GM10266 (cell line): ENCODE measurements at regions not wholly inside any gene's neighbourhood (a gene's known extent, or its start where the extent isn't known, plus 50 kb on each side); places are given as distances from the start of the nearest gene placed in this dataset.

Experiments
- DNase-seq: peaks from one replicate; pipeline ENCODE4 v3.0.0; 2012; ENCODE audit errors: extremely low spot score
- TF ChIP-seq, protein P1 (sequence below): IDR thresholded peaks from 2 replicates; pipeline ENCODE4 v1.5.1; 2012; ENCODE audit warnings: mild to moderate bottlenecking, low read depth; ENCODE audit not compliant: control insufficient read depth, insufficient read depth; ENCODE audit errors: missing control alignments

DNA sequence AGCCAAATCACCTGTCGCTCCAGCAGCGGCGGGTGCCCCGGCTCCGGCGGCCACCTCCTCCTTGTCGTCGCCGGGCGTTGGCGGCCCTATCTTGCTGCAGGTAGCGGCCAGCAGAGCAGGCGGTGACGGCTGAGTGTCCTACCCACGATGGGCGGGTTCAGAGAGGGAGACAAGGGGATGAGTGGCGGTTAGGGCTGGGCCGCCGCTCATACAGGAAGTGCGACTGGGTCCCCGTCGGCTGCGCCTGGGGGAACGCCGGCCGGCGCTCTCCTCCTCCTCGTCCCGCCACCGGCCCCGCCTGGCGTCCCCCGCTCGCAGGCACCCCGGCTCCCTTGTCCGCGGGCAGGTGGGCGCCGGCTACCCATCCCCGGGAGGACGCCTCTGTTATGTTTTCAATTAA lies 1692.0 kb downstream of the SLITRK5 start:
- TF ChIP-seq, protein P1, sequence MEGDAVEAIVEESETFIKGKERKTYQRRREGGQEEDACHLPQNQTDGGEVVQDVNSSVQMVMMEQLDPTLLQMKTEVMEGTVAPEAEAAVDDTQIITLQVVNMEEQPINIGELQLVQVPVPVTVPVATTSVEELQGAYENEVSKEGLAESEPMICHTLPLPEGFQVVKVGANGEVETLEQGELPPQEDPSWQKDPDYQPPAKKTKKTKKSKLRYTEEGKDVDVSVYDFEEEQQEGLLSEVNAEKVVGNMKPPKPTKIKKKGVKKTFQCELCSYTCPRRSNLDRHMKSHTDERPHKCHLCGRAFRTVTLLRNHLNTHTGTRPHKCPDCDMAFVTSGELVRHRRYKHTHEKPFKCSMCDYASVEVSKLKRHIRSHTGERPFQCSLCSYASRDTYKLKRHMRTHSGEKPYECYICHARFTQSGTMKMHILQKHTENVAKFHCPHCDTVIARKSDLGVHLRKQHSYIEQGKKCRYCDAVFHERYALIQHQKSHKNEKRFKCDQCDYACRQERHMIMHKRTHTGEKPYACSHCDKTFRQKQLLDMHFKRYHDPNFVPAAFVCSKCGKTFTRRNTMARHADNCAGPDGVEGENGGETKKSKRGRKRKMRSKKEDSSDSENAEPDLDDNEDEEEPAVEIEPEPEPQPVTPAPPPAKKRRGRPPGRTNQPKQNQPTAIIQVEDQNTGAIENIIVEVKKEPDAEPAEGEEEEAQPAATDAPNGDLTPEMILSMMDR: no peak

DNA sequence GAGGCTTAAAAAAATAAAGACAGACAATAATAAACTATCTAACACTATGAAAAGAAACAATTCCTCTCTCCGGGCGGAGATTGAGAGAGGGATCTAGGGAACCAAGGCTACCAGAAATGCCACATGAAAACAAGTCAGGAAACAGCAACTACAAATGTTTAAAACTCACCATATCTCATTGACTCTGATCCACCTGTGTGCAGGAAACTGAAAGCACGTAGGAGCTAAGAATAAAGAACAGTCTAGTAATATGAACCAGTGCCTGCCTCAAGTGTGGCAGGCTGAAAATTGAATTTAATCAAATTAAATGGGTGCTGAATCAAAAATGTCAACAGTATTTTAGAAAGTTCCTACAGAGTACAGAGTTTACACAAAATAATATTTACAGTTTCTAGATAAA lies 1701.0 kb downstream of the SLITRK5 start:
- TF ChIP-seq, protein P1: no peak
- DNase-seq: no peak

More for the DNA sequence above, 1692.0 kb downstream of the SLITRK5 start:
- DNase-seq: no peak

DNA sequence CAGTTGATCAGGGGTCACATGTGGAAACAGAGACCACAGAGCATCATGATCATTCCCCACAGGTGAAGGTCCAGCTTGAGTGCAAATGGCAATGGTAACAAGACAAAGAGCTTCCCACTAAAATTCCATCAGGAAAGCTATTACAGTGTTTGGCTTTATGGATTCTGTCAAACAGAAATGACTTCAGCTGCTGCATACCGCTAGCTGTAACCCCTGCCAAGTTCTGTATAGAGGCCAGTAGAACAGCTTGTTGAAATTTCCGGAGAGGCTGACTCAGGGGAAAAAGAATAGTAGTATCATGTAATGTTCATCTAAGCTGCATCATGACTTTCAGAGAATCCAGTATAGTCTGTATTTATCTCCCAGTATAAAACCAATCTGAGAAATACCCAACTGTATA lies 1704.7 kb downstream of the SLITRK5 start:
- TF ChIP-seq, protein P1: no peak
- no peak for DNase-seq

DNA sequence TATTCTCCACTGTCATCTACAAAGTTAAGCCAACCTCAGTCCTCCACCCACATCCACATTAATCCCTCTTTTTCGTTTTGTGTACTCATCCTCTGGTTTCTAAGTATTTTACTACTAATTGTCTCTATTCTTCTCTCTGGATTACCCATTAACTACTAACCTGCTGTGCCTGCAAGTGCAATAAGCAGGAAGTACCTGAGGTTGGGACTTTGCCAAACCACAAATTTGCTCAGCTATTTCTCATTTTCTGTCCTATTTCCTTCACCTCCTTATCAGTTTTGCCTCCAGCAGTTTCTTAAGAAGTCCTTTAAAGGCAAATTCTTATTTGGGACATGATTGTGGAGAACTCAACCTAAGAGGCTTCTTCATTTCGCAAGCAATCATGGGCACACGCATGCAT lies 1708.9 kb downstream of the SLITRK5 start:
- no peak for DNase-seq
- TF ChIP-seq, protein P1: no peak

DNA sequence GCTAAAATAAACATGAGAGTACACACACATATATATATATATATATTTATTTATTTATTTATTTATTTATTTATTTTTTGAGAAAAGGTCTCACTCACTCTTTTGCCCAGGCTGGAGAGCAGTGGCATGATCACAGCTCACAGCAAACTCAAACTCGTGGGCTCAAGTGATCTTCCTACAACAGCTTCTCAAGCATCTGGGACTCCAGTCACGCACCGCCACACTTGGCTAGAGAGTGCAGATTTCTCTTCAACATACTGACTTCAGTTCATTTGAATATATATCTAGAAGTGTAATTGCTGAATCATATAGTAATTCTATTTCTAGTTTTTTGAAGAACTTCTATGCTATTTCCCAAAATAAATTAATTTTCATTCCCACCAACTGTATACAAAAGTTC lies 1711.8 kb downstream of the SLITRK5 start:
- TF ChIP-seq, protein P1: no peak
- DNase-seq: no peak

DNA sequence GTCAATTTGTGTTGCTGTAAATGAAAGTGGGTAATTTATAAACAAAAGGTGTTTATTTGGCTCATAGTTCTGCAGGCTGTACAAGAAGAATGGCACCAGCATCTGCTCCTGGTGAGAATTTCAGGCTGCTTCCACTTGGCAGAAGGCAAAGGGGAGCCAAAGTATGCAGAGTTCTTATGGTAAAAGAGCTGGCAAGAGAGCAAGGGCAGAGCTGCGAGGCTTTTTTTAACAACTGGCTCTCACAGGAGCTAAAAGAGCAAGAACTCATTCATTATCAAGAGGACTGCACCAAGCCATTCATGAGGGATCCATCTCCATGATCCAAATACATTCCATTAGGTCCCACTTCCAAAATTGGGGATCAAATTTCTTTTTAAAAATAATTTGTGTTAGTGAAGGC lies 1712.7 kb downstream of the SLITRK5 start:
- TF ChIP-seq, protein P1: no peak
- DNase-seq: no peak

DNA sequence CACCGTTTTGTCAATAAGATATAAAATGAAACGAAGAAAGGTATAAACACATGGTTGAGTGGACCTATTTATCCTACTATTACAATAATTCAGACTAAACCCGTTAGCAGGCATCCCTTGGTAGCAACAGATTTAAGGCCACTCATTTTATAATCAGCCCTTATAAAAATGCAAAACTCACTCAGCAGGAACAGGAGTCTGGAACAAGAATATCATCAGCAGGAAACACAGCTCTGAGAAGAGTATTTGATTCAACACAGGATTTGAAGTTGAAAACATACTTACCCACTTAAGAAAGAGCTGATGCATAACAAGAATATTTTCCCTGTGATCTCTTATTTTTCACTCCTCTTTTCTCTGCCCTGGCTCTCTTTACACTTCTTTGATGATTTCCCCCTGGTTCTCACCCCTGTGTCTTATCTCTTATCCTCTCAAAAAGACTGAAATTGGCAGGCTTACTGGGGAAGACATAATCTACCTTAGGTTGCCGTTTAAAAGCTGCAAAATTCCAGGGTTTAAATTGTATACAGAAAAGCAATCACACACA lies 1722.7 kb downstream of the SLITRK5 start:
- TF ChIP-seq, protein P1: no peak
- DNase-seq: no peak
